KMS-11 (cell line): ENCODE measurements at regions not wholly inside any gene's neighbourhood (a gene's known extent, or its start where the extent isn't known, plus 50 kb on each side); places are given as distances from the start of the nearest gene placed in this dataset.

Source experiments
- H2AFZ ChIP-seq: fragments of 200-600 bp; sonication (generic); 2 replicates; pipeline ENCODE4 v1.6.1; 2016; ENCODE audit warnings: antibody characterized with exemption, mixed run types, low read depth
- H3K27ac ChIP-seq: fragments of 200-600 bp; sonication (generic); 2 replicates; pipeline ENCODE4 v1.6.1; 2016; ENCODE audit warnings: mild to moderate bottlenecking, mixed run types
- H3K27me3 ChIP-seq: fragments of 200-600 bp; sonication (generic); 2 replicates; pipeline ENCODE4 v1.6.1; 2017; ENCODE audit warnings: mild to moderate bottlenecking, low read depth, mixed run types, moderate library complexity; ENCODE audit not compliant: insufficient read depth
- H3K36me3 ChIP-seq: fragments of 200-600 bp; sonication (generic); 2 replicates; pipeline ENCODE4 v1.6.1; 2017; ENCODE audit warnings: mild to moderate bottlenecking, mixed run types; ENCODE audit not compliant: insufficient read depth
- H3K4me1 ChIP-seq: fragments of 200-600 bp; sonication (generic); 2 replicates; pipeline ENCODE4 v1.6.1; 2016; ENCODE audit warnings: mild to moderate bottlenecking, low read depth, mixed run types; ENCODE audit not compliant: poor library complexity, severe bottlenecking
- H3K4me2 ChIP-seq: fragments of 200-600 bp; sonication (generic); 2 replicates; pipeline ENCODE4 v1.7.0; 2016; ENCODE audit warnings: mild to moderate bottlenecking, mixed run types
- H3K4me3 ChIP-seq: fragments of 200-600 bp; sonication (generic); IDR thresholded peaks from 2 replicates; pipeline ENCODE4 v1.6.1; 2017; ENCODE audit warnings: low read depth, low read length, mixed read lengths; ENCODE audit not compliant: insufficient read depth
- H3K79me2 ChIP-seq: fragments of 200-600 bp; sonication (generic); 2 replicates; pipeline ENCODE4 v1.6.1; 2016; ENCODE audit warnings: low read depth, mixed run types; ENCODE audit not compliant: insufficient read depth
- H3K9ac ChIP-seq: fragments of 200-600 bp; sonication (generic); 2 replicates; pipeline ENCODE4 v1.6.1; 2016; ENCODE audit warnings: mild to moderate bottlenecking, mixed run types
- H4K20me1 ChIP-seq: fragments of 200-600 bp; sonication (generic); 2 replicates; pipeline ENCODE4 v1.6.1; 2016; ENCODE audit warnings: mild to moderate bottlenecking, mixed run types; ENCODE audit not compliant: insufficient read depth
- TF ChIP-seq, protein P1 (sequence below): fragments of 200-600 bp; sonication (generic); conservative IDR thresholded peaks from 2 replicates; pipeline ENCODE4 v1.6.1; 2017; ENCODE audit warnings: low read depth, mild to moderate bottlenecking, antibody characterized with exemption, low read length, moderate library complexity, mixed read lengths

DNA sequence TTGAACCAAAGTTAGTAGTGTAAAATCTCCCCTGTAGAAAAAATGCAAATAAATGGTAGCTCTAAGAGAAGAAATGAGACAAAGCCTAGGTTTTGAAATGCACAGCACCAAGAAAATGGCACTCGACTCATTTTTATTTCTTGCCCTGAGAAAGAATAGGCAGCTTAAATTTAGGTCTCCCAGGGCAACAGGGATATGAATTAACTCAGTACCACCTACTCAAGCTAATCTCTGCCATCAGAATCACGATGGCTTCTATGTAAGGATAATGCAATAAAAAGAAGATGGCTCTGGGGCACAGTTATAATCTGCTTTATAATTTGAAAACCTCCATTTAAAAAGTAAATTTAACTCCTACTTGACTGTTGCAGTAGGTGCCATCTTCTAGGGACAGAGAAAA is 1784.3 kb downstream of the LRRC4C start:
- TF ChIP-seq, protein P1, sequence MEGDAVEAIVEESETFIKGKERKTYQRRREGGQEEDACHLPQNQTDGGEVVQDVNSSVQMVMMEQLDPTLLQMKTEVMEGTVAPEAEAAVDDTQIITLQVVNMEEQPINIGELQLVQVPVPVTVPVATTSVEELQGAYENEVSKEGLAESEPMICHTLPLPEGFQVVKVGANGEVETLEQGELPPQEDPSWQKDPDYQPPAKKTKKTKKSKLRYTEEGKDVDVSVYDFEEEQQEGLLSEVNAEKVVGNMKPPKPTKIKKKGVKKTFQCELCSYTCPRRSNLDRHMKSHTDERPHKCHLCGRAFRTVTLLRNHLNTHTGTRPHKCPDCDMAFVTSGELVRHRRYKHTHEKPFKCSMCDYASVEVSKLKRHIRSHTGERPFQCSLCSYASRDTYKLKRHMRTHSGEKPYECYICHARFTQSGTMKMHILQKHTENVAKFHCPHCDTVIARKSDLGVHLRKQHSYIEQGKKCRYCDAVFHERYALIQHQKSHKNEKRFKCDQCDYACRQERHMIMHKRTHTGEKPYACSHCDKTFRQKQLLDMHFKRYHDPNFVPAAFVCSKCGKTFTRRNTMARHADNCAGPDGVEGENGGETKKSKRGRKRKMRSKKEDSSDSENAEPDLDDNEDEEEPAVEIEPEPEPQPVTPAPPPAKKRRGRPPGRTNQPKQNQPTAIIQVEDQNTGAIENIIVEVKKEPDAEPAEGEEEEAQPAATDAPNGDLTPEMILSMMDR = no peak
- Histone ChIP-seq H3K4me2 (no peak overlapping the region), H3K79me2 (no peaks in the 10 kb centered on the region), H2AFZ (no peak overlapping the region), H3K4me1 (peaks cover 24% of the 10 kb centered on the region), H3K9ac (no peak overlapping the region), H3K27ac (no peak overlapping the region), H4K20me1 (no peaks in the 10 kb centered on the region), H3K4me3 (no peak overlapping the region), H3K27me3 (no peaks in the 10 kb centered on the region), H3K36me3 (no peaks in the 10 kb centered on the region)

DNA sequence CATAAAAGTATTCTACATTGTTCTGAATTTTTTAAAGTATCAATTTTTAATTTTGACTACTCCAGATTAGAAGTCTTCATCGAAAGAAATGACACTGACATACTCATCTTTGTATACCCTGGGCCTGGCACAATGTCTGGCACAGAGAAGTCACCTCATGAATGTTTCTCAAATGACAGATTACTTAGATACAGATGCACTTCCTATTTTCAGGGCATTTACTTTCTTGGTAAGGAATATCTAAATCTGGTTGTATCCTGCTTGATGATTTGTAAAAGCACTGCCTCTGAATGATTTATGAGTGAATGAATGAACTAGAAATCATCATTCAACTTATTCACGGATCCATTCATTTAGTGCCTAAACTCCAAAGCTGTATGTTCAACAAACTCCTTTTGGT is 1784.7 kb downstream of the LRRC4C start:
- no peaks in the 10 kb centered on the region for H4K20me1 ChIP-seq
- H3K4me1 ChIP-seq = peaks cover 20% of the 10 kb centered on the region
- no peak overlapping the region for H3K4me3 ChIP-seq
- no peak overlapping the region for H2AFZ ChIP-seq
- TF ChIP-seq, protein P1 = no peak
- no peaks in the 10 kb centered on the region for H3K79me2 ChIP-seq
- H3K27me3 ChIP-seq = no peaks in the 10 kb centered on the region
- H3K27ac ChIP-seq = no peak overlapping the region
- H3K4me2 ChIP-seq = no peak overlapping the region
- no peaks in the 10 kb centered on the region for H3K36me3 ChIP-seq
- no peak overlapping the region for H3K9ac ChIP-seq

DNA sequence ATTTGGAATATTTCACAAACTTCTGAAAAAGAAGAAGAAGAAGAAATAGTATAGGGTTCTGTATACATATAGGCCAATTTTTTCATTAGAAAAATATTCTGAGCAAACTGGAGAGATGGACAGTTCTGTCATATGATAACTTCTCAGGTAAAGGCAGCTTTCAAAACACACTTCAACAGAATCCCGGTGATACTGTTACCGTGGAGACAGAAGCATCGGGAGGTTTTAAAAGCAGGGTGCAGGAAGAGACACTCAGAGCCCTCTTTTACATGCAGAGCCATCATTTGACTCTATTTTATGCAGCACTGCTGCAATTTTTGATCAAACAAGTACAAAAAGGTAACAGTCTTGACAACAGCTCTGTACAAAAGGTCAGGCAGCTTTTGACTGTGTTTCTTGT is 1785.4 kb downstream of the LRRC4C start:
- no peaks in the 10 kb centered on the region for H3K27me3 ChIP-seq
- TF ChIP-seq, protein P1 = no peak
- H3K9ac ChIP-seq = no peak overlapping the region
- H3K4me2 ChIP-seq = no peak overlapping the region
- H3K79me2 ChIP-seq = no peaks in the 10 kb centered on the region
- H3K4me3 ChIP-seq = no peak overlapping the region
- H4K20me1 ChIP-seq = no peaks in the 10 kb centered on the region
- H2AFZ ChIP-seq = no peak overlapping the region
- no peaks in the 10 kb centered on the region for H3K36me3 ChIP-seq
- H3K27ac ChIP-seq = no peak overlapping the region
- H3K4me1 ChIP-seq = peaks cover 13% of the 10 kb centered on the region

DNA sequence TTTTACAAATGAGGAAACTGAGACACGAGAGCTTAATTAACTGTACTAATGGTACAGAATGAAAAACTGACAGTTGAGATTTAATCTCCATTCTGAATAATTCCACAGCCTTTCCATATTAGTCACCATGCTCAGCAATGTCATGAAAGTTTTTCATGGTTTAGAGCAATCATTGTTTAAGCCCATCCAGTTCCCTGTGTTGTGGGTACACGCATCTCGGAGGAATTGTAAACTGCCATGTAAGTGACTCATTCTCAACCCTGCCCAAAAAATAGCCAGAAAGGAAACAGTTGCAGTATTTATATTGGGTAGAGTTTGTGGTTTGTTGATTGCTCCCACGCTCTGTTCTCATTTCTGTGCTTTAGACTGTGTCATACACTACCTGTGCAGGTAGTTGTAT is 1790.8 kb downstream of the LRRC4C start:
- no peak overlapping the region for H3K4me2 ChIP-seq
- H3K79me2 ChIP-seq = no peaks in the 10 kb centered on the region
- H3K27me3 ChIP-seq = no peaks in the 10 kb centered on the region
- no peak overlapping the region for H2AFZ ChIP-seq
- H3K27ac ChIP-seq = no peak overlapping the region
- H3K4me3 ChIP-seq = no peak overlapping the region
- no peaks in the 10 kb centered on the region for H3K4me1 ChIP-seq
- TF ChIP-seq, protein P1 = no peak
- H4K20me1 ChIP-seq = no peaks in the 10 kb centered on the region
- H3K36me3 ChIP-seq = no peaks in the 10 kb centered on the region
- no peak overlapping the region for H3K9ac ChIP-seq
